Fibroblast of lung (primary cell): ENCODE measurements at regions not wholly inside any gene's neighbourhood (a gene's known extent, or its start where the extent isn't known, plus 50 kb on each side); places are given as distances from the start of the nearest gene placed in this dataset.

ENCODE experiments used
- CTCF ChIP-seq, 2 donors: IDR thresholded peaks in 1 of 2; conservative IDR thresholded peaks in 1 of 2; 1 replicate in 1 of 2; 2 replicates in 1 of 2; pipeline ENCODE4 v1.5.1; 2011 to 2012; ENCODE audit warnings: low read length in 2 of 2, control low read depth in 1 of 2, inconsistent platforms in 1 of 2, low read depth in 1 of 2, mild to moderate bottlenecking in 1 of 2
- EZH2 ChIP-seq: IDR thresholded peaks from 2 replicates; pipeline ENCODE4 v1.5.1; 2012; ENCODE audit warnings: low read length, control low read depth, mild to moderate bottlenecking; ENCODE audit errors: missing control alignments

DNA sequence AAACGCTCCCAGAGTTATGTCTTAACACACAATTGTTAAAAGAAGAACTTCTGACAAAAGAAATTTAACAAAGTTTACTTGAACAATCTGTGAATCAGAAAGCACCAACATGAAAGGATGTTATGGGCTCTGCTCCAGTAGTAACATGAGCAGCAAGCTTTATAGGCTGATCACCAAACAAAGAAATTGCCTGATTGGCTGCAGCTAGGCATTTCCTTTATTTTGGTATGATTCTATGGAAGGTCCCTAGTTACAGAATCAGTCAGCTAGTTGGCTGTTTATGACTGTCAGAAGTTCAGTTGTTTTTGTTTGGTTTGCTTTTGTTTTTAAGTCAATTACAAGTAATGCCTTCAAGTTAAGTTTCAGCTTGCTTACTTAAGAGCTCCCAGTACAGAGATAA, 102.4 kb upstream of the SMC2 start:
- TF ChIP-seq CTCF (conservative IDR thresholded peaks at IDR 0.05 in 1 of 2, IDR thresholded peaks at IDR 0.05 in 1 of 2; ENCODE audit: low read depth in 1 of 2, low read length in 2 of 2) (no peak), EZH2 (no peak)
